Caco-2 (cell line): ENCODE measurements at regions not wholly inside any gene's neighbourhood (a gene's known extent, or its start where the extent isn't known, plus 50 kb on each side); places are given as distances from the start of the nearest gene placed in this dataset.

Experiments used
- BruUV-seq: library from RNA; stranded (reverse); fragments of 400-500 nt; replicated peaks from 2 replicates; lab custom pipeline; 2021; lab: Mats Ljungman, UMichigan
- CTCF ChIA-PET: fragments of 300-600 bp; sonication (Branson Sonifier 250); formaldehyde crosslinking; loops from one replicate; lab custom pipeline; 2022; ENCODE audit warnings: antibody characterized with exemption; lab: Charles Lee
- POLR2A ChIA-PET: fragments of 300-600 bp; sonication (Branson Sonifier 250); formaldehyde crosslinking; loops from one replicate; lab custom pipeline; 2022; ENCODE audit warnings: antibody characterized with exemption; lab: Charles Lee
- DNase-seq, 2 experiments: peaks; one replicate each; pipeline versions ENCODE4 v3.0.0 to v3.0.0-alpha.2; 2020 to 2022
- H3K27me3 ChIP-seq: replicated peaks from 2 replicates; pipeline ENCODE4 v1.6.0; 2011; ENCODE audit warnings: low read length; ENCODE audit not compliant: control insufficient read depth, insufficient read depth
- H3K36me3 ChIP-seq: 2 replicates; pipeline ENCODE4 v1.5.1; 2011; ENCODE audit warnings: low read length; ENCODE audit not compliant: control insufficient read depth, insufficient read depth
- H3K4me1 ChIP-seq: fragments of 250-450 bp; sonication (Bioruptor Pico); 2 replicates; pipeline ENCODE4 v1.5.1; 2020; ENCODE audit warnings: mild to moderate bottlenecking
- H3K4me3 ChIP-seq: 2 replicates; pipeline ENCODE4 v1.5.1; 2011; ENCODE audit warnings: low read depth, mild to moderate bottlenecking, control low read depth, low read length
- H3K9me3 ChIP-seq: fragments of 250-450 bp; sonication (Bioruptor Pico); 2 replicates; pipeline ENCODE4 v1.5.1; 2020; ENCODE audit warnings: mild to moderate bottlenecking, moderate library complexity
- H3K27ac Mint-ChIP-seq: one replicate; pipeline ENCODE4 v1.8.0; 2022; ENCODE audit warnings: mixed read lengths; ENCODE audit not compliant: unreplicated experiment
- H3K27me3 Mint-ChIP-seq: one replicate; pipeline ENCODE4 v1.8.0; 2022; ENCODE audit warnings: mixed read lengths; ENCODE audit not compliant: insufficient read depth, unreplicated experiment
- H3K36me3 Mint-ChIP-seq: one replicate; pipeline ENCODE4 v1.8.0; 2022; ENCODE audit warnings: mild to moderate bottlenecking, mixed read lengths; ENCODE audit not compliant: insufficient read depth, unreplicated experiment
- H3K4me1 Mint-ChIP-seq: one replicate; pipeline ENCODE4 v1.8.0; 2022; ENCODE audit warnings: low read depth, mixed read lengths; ENCODE audit not compliant: unreplicated experiment
- H3K4me3 Mint-ChIP-seq: one replicate; pipeline ENCODE4 v1.8.0; 2022; ENCODE audit warnings: mild to moderate bottlenecking, moderate library complexity, mixed read lengths; ENCODE audit not compliant: unreplicated experiment
- H3K9me3 Mint-ChIP-seq: one replicate; pipeline ENCODE4 v1.8.0; 2022; ENCODE audit warnings: mixed read lengths; ENCODE audit not compliant: unreplicated experiment
- intact Hi-C: fragments of 100-400 bp; cut with micrococcal nuclease; formaldehyde crosslinking; loops from one replicate; pipeline ENCODE4 v1.10.0; 2022; ENCODE audit not compliant: unreplicated experiment
- TF ChIP-seq, protein P1 (sequence below), 2 experiments: fragments of 200-600 bp in 1 of 2; IDR thresholded peaks; 1 replicate in 1 of 2; 2 replicates in 1 of 2; pipeline versions ENCODE4 v1.5.1 to v1.8.0; 2011 to 2022; ENCODE audit warnings: antibody characterized with exemption in 1 of 2, control low read depth in 1 of 2, inconsistent platforms in 1 of 2, low read depth in 1 of 2, low read length in 1 of 2, mild to moderate bottlenecking in 1 of 2, moderate library complexity in 1 of 2; ENCODE audit not compliant: insufficient read depth in 1 of 2, severe bottlenecking in 1 of 2, unreplicated experiment in 1 of 2

DNA sequence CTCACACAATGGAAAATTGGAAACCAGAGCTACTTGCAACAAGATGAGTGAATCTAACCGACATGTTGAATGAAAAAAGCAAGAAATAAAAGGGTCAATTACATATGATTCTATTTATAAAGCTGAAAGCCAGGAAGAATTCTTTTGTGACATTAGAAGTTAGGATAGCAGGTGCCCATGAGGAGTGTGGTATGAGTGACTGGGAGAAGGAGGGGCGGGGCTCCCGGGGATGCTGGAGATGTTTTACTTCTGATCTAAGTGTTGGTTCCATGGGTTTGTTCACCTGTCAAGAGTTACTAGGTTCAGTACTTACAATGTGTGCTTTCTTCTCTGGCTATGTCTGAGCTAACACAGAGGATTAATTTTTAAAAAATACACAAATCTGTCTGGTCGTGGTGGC lies 60.8 kb downstream of the NSMCE3 start:
- Mint-ChIP-seq H3K27ac (no peak overlapping the region), H3K4me3 (no peak overlapping the region), H3K4me1 (no peaks in the 10 kb centered on the region), H3K36me3 (no peaks in the 10 kb centered on the region), H3K9me3 (no peaks in the 10 kb centered on the region), H3K27me3 (peaks cover 12% of the 10 kb centered on the region)
- ChIA-PET CTCF (no interaction called here), POLR2A (no interaction called here)
- BruUV-seq = no TSS peak
- Histone ChIP-seq H3K36me3 (no peaks in the 10 kb centered on the region), H3K27me3 (no peaks in the 10 kb centered on the region), H3K4me3 (no peak overlapping the region), H3K9me3 (no peaks in the 10 kb centered on the region), H3K4me1 (no peaks in the 10 kb centered on the region)
- DNase-seq = no peak
- intact Hi-C loops = no loop called here
- TF ChIP-seq, protein P1, sequence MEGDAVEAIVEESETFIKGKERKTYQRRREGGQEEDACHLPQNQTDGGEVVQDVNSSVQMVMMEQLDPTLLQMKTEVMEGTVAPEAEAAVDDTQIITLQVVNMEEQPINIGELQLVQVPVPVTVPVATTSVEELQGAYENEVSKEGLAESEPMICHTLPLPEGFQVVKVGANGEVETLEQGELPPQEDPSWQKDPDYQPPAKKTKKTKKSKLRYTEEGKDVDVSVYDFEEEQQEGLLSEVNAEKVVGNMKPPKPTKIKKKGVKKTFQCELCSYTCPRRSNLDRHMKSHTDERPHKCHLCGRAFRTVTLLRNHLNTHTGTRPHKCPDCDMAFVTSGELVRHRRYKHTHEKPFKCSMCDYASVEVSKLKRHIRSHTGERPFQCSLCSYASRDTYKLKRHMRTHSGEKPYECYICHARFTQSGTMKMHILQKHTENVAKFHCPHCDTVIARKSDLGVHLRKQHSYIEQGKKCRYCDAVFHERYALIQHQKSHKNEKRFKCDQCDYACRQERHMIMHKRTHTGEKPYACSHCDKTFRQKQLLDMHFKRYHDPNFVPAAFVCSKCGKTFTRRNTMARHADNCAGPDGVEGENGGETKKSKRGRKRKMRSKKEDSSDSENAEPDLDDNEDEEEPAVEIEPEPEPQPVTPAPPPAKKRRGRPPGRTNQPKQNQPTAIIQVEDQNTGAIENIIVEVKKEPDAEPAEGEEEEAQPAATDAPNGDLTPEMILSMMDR (IDR thresholded peaks at IDR 0.05; ENCODE audit: insufficient read depth in 1 of 2, low read depth in 1 of 2, low read length in 1 of 2, severe bottlenecking in 1 of 2, unreplicated experiment in 1 of 2) = no peak

DNA sequence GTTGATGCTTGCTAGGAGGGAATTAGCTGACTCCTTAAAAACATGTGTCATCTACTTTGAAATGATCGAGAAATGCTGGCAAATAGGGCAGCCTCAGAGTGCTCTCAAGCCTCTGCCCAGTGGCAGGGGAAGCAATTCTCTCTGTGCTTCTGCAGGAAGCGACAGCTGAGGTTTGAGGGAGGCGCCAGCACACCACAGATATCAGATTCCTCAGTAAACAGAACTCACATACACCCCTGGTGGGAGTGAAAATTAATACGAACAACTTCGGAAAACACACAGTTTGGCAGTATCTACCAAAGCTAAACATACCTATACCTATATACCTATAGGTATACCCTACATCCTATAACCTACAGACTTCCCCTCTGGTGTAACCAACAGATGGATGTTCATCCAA lies 61.3 kb downstream of the NSMCE3 start:
- intact Hi-C loops = no loop called here
- Mint-ChIP-seq H3K27me3 (peaks cover 12% of the 10 kb centered on the region), H3K9me3 (no peaks in the 10 kb centered on the region), H3K27ac (no peak overlapping the region), H3K4me3 (no peak overlapping the region), H3K4me1 (no peaks in the 10 kb centered on the region), H3K36me3 (no peaks in the 10 kb centered on the region)
- TF ChIP-seq, protein P1 (IDR thresholded peaks at IDR 0.05; ENCODE audit: insufficient read depth in 1 of 2, low read depth in 1 of 2, low read length in 1 of 2, severe bottlenecking in 1 of 2, unreplicated experiment in 1 of 2) = no peak
- POLR2A ChIA-PET = no interaction called here
- Histone ChIP-seq H3K27me3 (no peaks in the 10 kb centered on the region), H3K4me3 (no peak overlapping the region), H3K4me1 (no peaks in the 10 kb centered on the region), H3K36me3 (no peaks in the 10 kb centered on the region), H3K9me3 (no peaks in the 10 kb centered on the region)
- no TSS peak for BruUV-seq
- CTCF ChIA-PET = no interaction called here
- no peak for DNase-seq

DNA sequence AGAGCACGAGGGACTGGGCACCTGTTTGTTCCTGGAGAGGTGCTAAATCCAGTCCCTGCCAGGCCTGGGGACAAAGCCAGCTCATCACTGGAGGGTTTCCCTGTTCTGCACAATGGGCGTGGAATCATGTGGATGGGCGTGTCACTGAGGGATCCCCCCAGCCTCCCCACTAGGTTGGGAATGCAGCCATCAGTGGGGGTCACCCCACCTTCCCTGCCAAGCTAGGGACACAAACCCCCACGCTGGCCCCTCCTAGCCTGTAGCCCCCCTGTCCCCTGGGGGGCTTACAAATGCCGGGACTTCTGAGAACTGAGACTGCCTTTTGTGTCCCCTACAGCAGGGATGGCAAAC lies 61.9 kb downstream of the NSMCE3 start:
- Histone ChIP-seq H3K4me1 (no peaks in the 10 kb centered on the region), H3K9me3 (no peaks in the 10 kb centered on the region), H3K4me3 (no peak overlapping the region), H3K27me3 (no peaks in the 10 kb centered on the region), H3K36me3 (no peaks in the 10 kb centered on the region)
- no peaks in the 10 kb centered on the region for H3K36me3 Mint-ChIP-seq
- ChIA-PET POLR2A (no interaction called here), CTCF (no interaction called here)
- peaks cover 12% of the 10 kb centered on the region for H3K27me3 Mint-ChIP-seq
- no TSS peak for BruUV-seq
- H3K9me3 Mint-ChIP-seq = no peaks in the 10 kb centered on the region
- no peak overlapping the region for H3K4me3 Mint-ChIP-seq
- H3K27ac Mint-ChIP-seq = no peak overlapping the region
- H3K4me1 Mint-ChIP-seq = no peaks in the 10 kb centered on the region
- no peak for DNase-seq
- intact Hi-C loops = no loop called here
- TF ChIP-seq, protein P1 (IDR thresholded peaks at IDR 0.05; ENCODE audit: insufficient read depth in 1 of 2, low read depth in 1 of 2, low read length in 1 of 2, severe bottlenecking in 1 of 2, unreplicated experiment in 1 of 2) = no peak
